Upper lobe of left lung (tissue), 4 donors: ENCODE measurements at regions not wholly inside any gene's neighbourhood (a gene's known extent, or its start where the extent isn't known, plus 50 kb on each side); places are given as distances from the start of the nearest gene placed in this dataset.

Experiments
- CTCF ChIP-seq, 6 experiments: fragments of 450-650 bp in 4 of 6; fragments of 200-600 bp in 2 of 6; sonication (generic) in 2 of 6; IDR thresholded peaks; one replicate each; pipeline ENCODE4 v1.5.1; 2016 to 2019; ENCODE audit warnings: antibody characterized with exemption in 6 of 6
- EP300 ChIP-seq, 4 donors: sonication (generic); formaldehyde crosslinking; IDR thresholded peaks; one replicate each; pipeline ENCODE4 v1.5.1; 2017; ENCODE audit warnings: antibody characterized with exemption in 4 of 4, control low read depth in 2 of 4
- POLR2A ChIP-seq, 4 donors: fragments of 450-650 bp; IDR thresholded peaks; one replicate each; pipeline ENCODE4 v1.5.1; 2016 to 2017; ENCODE audit warnings: antibody characterized with exemption in 4 of 4, mild to moderate bottlenecking in 2 of 4
- POLR2AphosphoS5 ChIP-seq, 2 donors: sonication (generic); formaldehyde crosslinking; IDR thresholded peaks; one replicate each; pipeline ENCODE4 v1.5.1; 2017; ENCODE audit warnings: antibody characterized with exemption in 2 of 2

- TF ChIP-seq POLR2A (IDR thresholded peaks at IDR 0.05) (no peak), CTCF (IDR thresholded peaks at IDR 0.05) (no peak), EP300 (IDR thresholded peaks at IDR 0.05) (no peak), POLR2AphosphoS5 (IDR thresholded peaks at IDR 0.05) (no peak)
Measured at GRCh38 chrX:139085404-139085803, 373.9 kb upstream of the FGF13 start.
